Dendritic cell treated with granulocyte-macrophage colony-stimulating factor and Interleukin-4, amounts not matched to agents 40 ng/mL and 50 ng/mL, for 4 days (primary cell): ENCODE measurements at regions not wholly inside any gene's neighbourhood (a gene's known extent, or its start where the extent isn't known, plus 50 kb on each side); places are given as distances from the start of the nearest gene placed in this dataset.
"Not testable (repeated sequence)": the region's sequence is repeated elsewhere in the genome, so short reads cannot be mapped to it uniquely, and the experiment has no call there.

Experiments
- H3K27ac Mint-ChIP-seq: one replicate; pipeline ENCODE4 v1.8.0; 2022; ENCODE audit warnings: mild to moderate bottlenecking, mixed read lengths
- H3K27me3 Mint-ChIP-seq: one replicate; pipeline ENCODE4 v1.8.0; 2022; ENCODE audit warnings: mild to moderate bottlenecking, mixed read lengths
- H3K36me3 Mint-ChIP-seq: one replicate; pipeline ENCODE4 v1.8.0; 2022; ENCODE audit warnings: low read depth, mixed read lengths
- H3K4me1 Mint-ChIP-seq: one replicate; pipeline ENCODE4 v1.8.0; 2022; ENCODE audit warnings: low read depth, mixed read lengths
- H3K4me3 Mint-ChIP-seq: one replicate; pipeline ENCODE4 v1.8.0; 2022; ENCODE audit warnings: mild to moderate bottlenecking, moderate library complexity, mixed read lengths
- H3K9me3 Mint-ChIP-seq: one replicate; pipeline ENCODE4 v1.8.0; 2022; ENCODE audit warnings: mixed read lengths
- intact Hi-C: fragments of 100-400 bp; cut with micrococcal nuclease; formaldehyde crosslinking; loops from one replicate; pipeline ENCODE4 v1.15.0; 2022

- no peaks in the 10 kb centered on the region for H3K4me1 Mint-ChIP-seq
- no peak overlapping the region for H3K27ac Mint-ChIP-seq
- no peak overlapping the region for H3K4me3 Mint-ChIP-seq
- intact Hi-C loops, result no loop called here
- no peaks in the 10 kb centered on the region for H3K9me3 Mint-ChIP-seq
- no peaks in the 10 kb centered on the region for H3K36me3 Mint-ChIP-seq
- H3K27me3 Mint-ChIP-seq, result no peaks in the 10 kb centered on the region
Observed at GRCh38 chr14:25389948-25390347, 340.0 kb upstream of the STXBP6 start.

- no peak overlapping the region for H3K4me3 Mint-ChIP-seq
- H3K9me3 Mint-ChIP-seq, result no peaks in the 10 kb centered on the region
- no peaks in the 10 kb centered on the region for H3K36me3 Mint-ChIP-seq
- H3K27me3 Mint-ChIP-seq, result no peaks in the 10 kb centered on the region
- H3K4me1 Mint-ChIP-seq, result no peaks in the 10 kb centered on the region
- H3K27ac Mint-ChIP-seq, result no peak overlapping the region
- intact Hi-C loops, result no loop called here
Observed at GRCh38 chr14:25381498-25381897, 331.6 kb upstream of the STXBP6 start.

- H3K4me3 Mint-ChIP-seq, result no peak overlapping the region
- no peaks in the 10 kb centered on the region for H3K36me3 Mint-ChIP-seq
- H3K27me3 Mint-ChIP-seq, result no peaks in the 10 kb centered on the region
- intact Hi-C loops, result no loop called here
- H3K27ac Mint-ChIP-seq, result no peak overlapping the region
- peaks cover 7% of the 10 kb centered on the region for H3K9me3 Mint-ChIP-seq
- H3K4me1 Mint-ChIP-seq, result no peaks in the 10 kb centered on the region
Observed at GRCh38 chr14:25375639-25376038, 325.7 kb upstream of the STXBP6 start.

- no peaks in the 10 kb centered on the region for H3K4me1 Mint-ChIP-seq
- no peak overlapping the region for H3K4me3 Mint-ChIP-seq
- peaks cover 25% of the 10 kb centered on the region for H3K9me3 Mint-ChIP-seq
- H3K27ac Mint-ChIP-seq, result no peak overlapping the region
- no peaks in the 10 kb centered on the region for H3K36me3 Mint-ChIP-seq
- intact Hi-C loops, result no loop called here
- H3K27me3 Mint-ChIP-seq, result no peaks in the 10 kb centered on the region
Observed at GRCh38 chr14:25371068-25371467, 321.1 kb upstream of the STXBP6 start.

DNA sequence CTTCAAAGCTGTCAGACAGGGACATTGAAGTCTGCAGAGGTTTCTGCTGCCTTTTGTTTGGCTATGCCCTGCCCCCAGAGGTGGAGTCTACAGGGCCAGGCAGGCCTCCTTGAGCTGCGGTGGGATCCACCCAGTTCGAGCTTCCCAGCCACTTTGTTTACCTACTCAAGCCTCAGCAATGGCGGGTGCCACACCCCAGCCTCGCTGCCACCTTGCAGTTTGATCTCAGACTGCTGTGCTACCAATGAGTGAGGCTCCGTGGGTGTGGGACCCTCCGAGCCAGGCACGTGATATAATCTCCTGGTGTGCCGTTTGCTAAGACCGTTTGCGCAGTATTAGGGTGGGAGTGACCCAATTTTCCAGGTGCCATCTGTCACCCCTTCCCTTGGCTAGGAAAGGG, 320.1 kb upstream of the STXBP6 start:
- H3K4me3 Mint-ChIP-seq, H3K4me1 Mint-ChIP-seq, H3K36me3 Mint-ChIP-seq, intact Hi-C loops, H3K27me3 Mint-ChIP-seq, H3K27ac Mint-ChIP-seq: not testable (repeated sequence)
- H3K9me3 Mint-ChIP-seq, result peaks cover 25% of the 10 kb centered on the region

- H3K9me3 Mint-ChIP-seq, result peaks cover 15% of the 10 kb centered on the region
- no peaks in the 10 kb centered on the region for H3K4me1 Mint-ChIP-seq
- H3K27ac Mint-ChIP-seq, result no peak overlapping the region
- H3K27me3 Mint-ChIP-seq, result no peaks in the 10 kb centered on the region
- intact Hi-C loops, result no loop called here
- no peak overlapping the region for H3K4me3 Mint-ChIP-seq
- no peaks in the 10 kb centered on the region for H3K36me3 Mint-ChIP-seq
Observed at GRCh38 chr14:25358330-25358729, 308.4 kb upstream of the STXBP6 start.

DNA sequence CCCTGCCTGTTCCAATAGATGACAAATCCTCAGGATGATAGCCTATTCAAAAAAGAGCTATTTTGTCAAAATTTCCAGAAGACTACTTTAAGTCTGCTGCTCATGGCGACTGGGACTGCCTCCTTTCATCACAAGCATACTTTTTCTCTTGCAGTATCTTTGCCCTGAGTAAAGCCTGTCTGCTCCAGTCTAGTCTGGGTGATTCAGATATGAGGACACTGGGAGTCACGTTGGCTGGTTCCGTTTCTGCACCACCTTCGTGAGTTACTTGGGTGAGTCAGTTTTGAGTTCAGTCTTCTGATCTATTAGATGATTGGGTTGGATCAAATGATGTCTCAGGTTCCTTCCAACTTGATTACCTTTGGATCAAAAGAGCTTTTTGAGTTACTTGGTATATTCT, 301.3 kb upstream of the STXBP6 start:
- H3K27me3 Mint-ChIP-seq, result no peaks in the 10 kb centered on the region
- intact Hi-C loops, result no loop called here

DNA sequence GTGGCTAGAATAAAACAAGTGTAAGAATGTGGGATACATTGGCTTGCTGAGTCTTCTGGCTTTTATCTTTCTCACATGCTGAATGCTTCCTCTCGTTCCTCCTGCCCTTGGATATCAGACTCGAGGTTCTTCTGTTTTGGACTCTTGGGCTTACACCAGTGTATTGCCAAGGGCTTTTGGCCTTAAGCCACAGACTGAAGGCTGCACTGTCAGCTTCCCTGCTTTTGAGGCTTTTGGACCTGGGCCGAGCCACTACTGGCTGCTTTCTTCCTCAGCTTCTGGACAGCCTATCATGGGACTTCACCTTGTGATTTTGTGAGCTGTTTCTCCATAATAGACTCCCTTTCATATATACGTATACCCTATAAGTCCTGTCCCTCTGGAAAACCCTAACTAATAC, 300.9 kb upstream of the STXBP6 start:
- intact Hi-C loops, result no loop called here
- Mint-ChIP-seq H3K27me3 (no peaks in the 10 kb centered on the region), H3K9me3 (no peaks in the 10 kb centered on the region), H3K4me1 (no peaks in the 10 kb centered on the region), H3K27ac (no peak overlapping the region), H3K36me3 (no peaks in the 10 kb centered on the region), H3K4me3 (no peak overlapping the region)

More for the DNA sequence above, 301.3 kb upstream of the STXBP6 start:
- no peak overlapping the region for H3K4me3 Mint-ChIP-seq
- H3K36me3 Mint-ChIP-seq, result no peaks in the 10 kb centered on the region
- no peak overlapping the region for H3K27ac Mint-ChIP-seq
- no peaks in the 10 kb centered on the region for H3K9me3 Mint-ChIP-seq
- no peaks in the 10 kb centered on the region for H3K4me1 Mint-ChIP-seq

- intact Hi-C loops, result no loop called here
- no peaks in the 10 kb centered on the region for H3K27me3 Mint-ChIP-seq
- H3K4me1 Mint-ChIP-seq, result no peaks in the 10 kb centered on the region
- no peak overlapping the region for H3K4me3 Mint-ChIP-seq
- H3K36me3 Mint-ChIP-seq, result no peaks in the 10 kb centered on the region
- H3K9me3 Mint-ChIP-seq, result peaks cover 4% of the 10 kb centered on the region
- no peak overlapping the region for H3K27ac Mint-ChIP-seq
Observed at GRCh38 chr14:25350021-25350420, 300.1 kb upstream of the STXBP6 start.

DNA sequence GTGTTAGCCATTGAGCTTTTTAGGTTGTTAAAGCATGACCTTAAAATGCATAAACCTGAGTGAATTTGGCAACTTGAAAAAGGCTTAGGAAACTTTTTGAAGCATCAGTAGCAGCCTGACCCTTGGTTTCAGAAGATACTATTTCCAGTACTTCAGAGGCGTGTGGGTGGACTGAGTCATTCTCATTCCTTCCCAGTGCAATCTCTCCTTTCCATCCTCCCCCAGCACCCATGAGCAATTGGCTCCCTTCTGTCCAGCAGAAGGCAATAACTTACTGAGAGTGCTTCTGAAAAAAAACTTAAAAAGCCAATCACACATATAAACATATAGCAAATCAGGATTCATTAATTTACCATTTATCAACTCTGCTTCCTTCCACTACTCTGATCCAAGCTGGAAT, 299.3 kb upstream of the STXBP6 start:
- no peak overlapping the region for H3K4me3 Mint-ChIP-seq
- H3K4me1 Mint-ChIP-seq, result no peaks in the 10 kb centered on the region
- H3K9me3 Mint-ChIP-seq, result peaks cover 11% of the 10 kb centered on the region
- H3K27ac Mint-ChIP-seq, result no peak overlapping the region
- intact Hi-C loops, result no loop called here
- no peaks in the 10 kb centered on the region for H3K36me3 Mint-ChIP-seq
- no peaks in the 10 kb centered on the region for H3K27me3 Mint-ChIP-seq

GRCh38 chr14:25340882-25341281, 290.9 kb upstream of the STXBP6 start:
- no peaks in the 10 kb centered on the region for H3K36me3 Mint-ChIP-seq
- no peak overlapping the region for H3K4me3 Mint-ChIP-seq
- H3K27ac Mint-ChIP-seq, result no peak overlapping the region
- intact Hi-C loops, result no loop called here
- no peaks in the 10 kb centered on the region for H3K4me1 Mint-ChIP-seq
- H3K9me3 Mint-ChIP-seq, result peaks cover 56% of the 10 kb centered on the region
- H3K27me3 Mint-ChIP-seq, result no peaks in the 10 kb centered on the region

GRCh38 chr14:25322784-25323183, 272.8 kb upstream of the STXBP6 start:
- Mint-ChIP-seq H3K27ac (no peak overlapping the region), H3K36me3 (no peaks in the 10 kb centered on the region), H3K27me3 (no peaks in the 10 kb centered on the region), H3K4me3 (no peak overlapping the region), H3K9me3 (peaks cover 25% of the 10 kb centered on the region), H3K4me1 (no peaks in the 10 kb centered on the region)
- intact Hi-C loops, result no loop called here

- H3K27ac Mint-ChIP-seq, H3K4me1 Mint-ChIP-seq, H3K9me3 Mint-ChIP-seq, H3K36me3 Mint-ChIP-seq, H3K27me3 Mint-ChIP-seq, H3K4me3 Mint-ChIP-seq, intact Hi-C loops: not testable (repeated sequence)
Observed at GRCh38 chr14:25316007-25316406, 266.1 kb upstream of the STXBP6 start.

DNA sequence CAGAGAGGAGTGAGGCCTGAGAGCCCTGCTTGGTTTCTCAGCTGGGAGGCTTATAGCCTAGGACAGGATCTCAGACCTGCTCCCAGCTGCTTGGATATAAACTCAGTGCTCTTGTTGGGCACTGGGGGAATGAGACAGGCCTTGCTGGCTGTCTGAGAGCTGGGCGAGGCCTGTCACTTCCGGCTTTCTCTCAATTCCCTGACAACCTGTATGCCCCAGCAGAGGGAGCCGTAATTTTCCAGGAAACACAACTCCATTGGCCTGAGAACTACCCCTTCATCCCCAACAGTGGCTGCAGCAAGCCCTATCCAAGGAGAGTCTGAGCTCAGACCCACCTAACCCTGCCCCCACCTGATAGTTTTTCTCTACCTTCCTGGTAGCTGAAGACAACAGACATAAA, 258.3 kb upstream of the STXBP6 start:
- H3K9me3 Mint-ChIP-seq, result no peaks in the 10 kb centered on the region
- H3K36me3 Mint-ChIP-seq, result no peaks in the 10 kb centered on the region
- no peaks in the 10 kb centered on the region for H3K4me1 Mint-ChIP-seq
- no peak overlapping the region for H3K4me3 Mint-ChIP-seq
- intact Hi-C loops, result no loop called here
- no peak overlapping the region for H3K27ac Mint-ChIP-seq
- H3K27me3 Mint-ChIP-seq, result no peaks in the 10 kb centered on the region

DNA sequence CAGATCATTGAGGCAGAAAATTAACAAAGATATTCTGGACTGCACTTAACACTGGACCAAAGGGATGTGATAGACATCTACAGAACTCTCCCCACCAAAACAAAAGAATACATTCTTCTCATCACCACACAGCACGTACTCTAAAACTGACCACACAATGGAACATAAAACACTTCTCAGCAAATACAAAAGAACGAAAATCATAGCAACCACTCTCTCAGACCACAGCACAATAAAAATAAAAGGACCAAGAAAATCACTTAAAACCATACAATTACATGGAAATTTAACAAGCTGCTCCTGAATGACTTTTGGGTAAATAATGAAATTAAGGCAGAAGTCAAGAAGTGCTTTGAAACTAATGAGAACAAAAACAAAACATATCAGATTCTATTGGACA, 254.0 kb upstream of the STXBP6 start:
- Mint-ChIP-seq H3K4me3 (no peak overlapping the region), H3K27me3 (no peaks in the 10 kb centered on the region), H3K27ac (no peak overlapping the region), H3K9me3 (no peaks in the 10 kb centered on the region), H3K36me3 (no peaks in the 10 kb centered on the region), H3K4me1 (no peaks in the 10 kb centered on the region)
- intact Hi-C loops, result no loop called here

DNA sequence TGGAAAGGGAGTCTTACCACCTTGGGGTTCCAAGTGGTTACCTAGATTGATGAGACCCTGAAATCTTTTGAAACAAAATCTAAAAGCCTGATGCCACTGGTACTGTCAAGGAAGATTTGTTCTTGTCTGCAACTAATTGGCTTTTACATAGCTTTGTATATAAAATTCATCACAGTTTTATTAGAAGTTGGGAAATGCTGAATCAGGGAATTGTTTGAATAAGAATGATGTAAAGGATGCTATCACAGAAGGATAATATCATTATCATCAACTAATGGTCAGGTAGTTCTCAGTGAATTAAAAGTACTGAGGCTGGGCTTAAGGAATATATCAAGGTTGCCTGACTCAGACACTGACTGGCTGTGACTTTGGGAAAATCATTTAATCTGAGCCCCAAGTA, 248.3 kb upstream of the STXBP6 start:
- no peaks in the 10 kb centered on the region for H3K36me3 Mint-ChIP-seq
- intact Hi-C loops, result no loop called here
- H3K9me3 Mint-ChIP-seq, result no peaks in the 10 kb centered on the region
- no peak overlapping the region for H3K4me3 Mint-ChIP-seq
- no peak overlapping the region for H3K27ac Mint-ChIP-seq
- H3K4me1 Mint-ChIP-seq, result no peaks in the 10 kb centered on the region
- H3K27me3 Mint-ChIP-seq, result no peaks in the 10 kb centered on the region
